Gastrocnemius medialis (tissue), 4 donors: ENCODE measurements at regions not wholly inside any gene's neighbourhood (a gene's known extent, or its start where the extent isn't known, plus 50 kb on each side); places are given as distances from the start of the nearest gene placed in this dataset.

Experiments used
- ATAC-seq, 2 donors: fragments of 150-250 bp; one replicate each; pipeline ENCODE4 v1.9.1; 2016
- DNase-seq, 2 donors: peaks; one replicate each; pipeline ENCODE4 v3.0.0-alpha.2; 2019
- H3K27ac ChIP-seq, 4 donors: fragments of 200-600 bp; sonication (generic); 1 replicate in 1 of 4; 2 replicates in 3 of 4; pipeline ENCODE4 v1.5.1; 2016 to 2018; ENCODE audit warnings: mild to moderate bottlenecking in 2 of 4, moderate library complexity in 1 of 4
- H3K27me3 ChIP-seq, 3 donors: fragments of 200-600 bp; sonication (generic) in 2 of 3; 1 replicate in 1 of 3; 2 replicates in 2 of 3; pipeline versions ENCODE4 v1.5.1 to v1.6.0; 2016 to 2019; ENCODE audit warnings: mild to moderate bottlenecking in 1 of 3, moderate library complexity in 1 of 3
- H3K36me3 ChIP-seq, 2 donors: fragments of 200-600 bp; sonication (generic) in 1 of 2; one replicate each; pipeline ENCODE4 v1.5.1; 2017 to 2018
- H3K4me1 ChIP-seq, 2 donors: fragments of 200-600 bp; sonication (generic) in 1 of 2; one replicate each; pipeline ENCODE4 v1.5.1; 2016 to 2017; ENCODE audit warnings: mild to moderate bottlenecking in 2 of 2
- H3K4me3 ChIP-seq, 4 donors: fragments of 200-600 bp; sonication (generic) in 3 of 4; 1 replicate in 1 of 4; 2 replicates in 3 of 4; pipeline ENCODE4 v1.5.1; 2016 to 2019; ENCODE audit warnings: mild to moderate bottlenecking in 2 of 4
- H3K9me3 ChIP-seq, 3 donors: fragments of 200-600 bp; sonication (generic) in 2 of 3; 1 replicate in 1 of 3; 2 replicates in 2 of 3; pipeline ENCODE4 v1.5.1; 2016 to 2019
- POLR2A ChIP-seq, 2 donors: fragments of 450-650 bp; IDR thresholded peaks; one replicate each; pipeline ENCODE4 v1.6.1; 2017; ENCODE audit warnings: antibody characterized with exemption in 2 of 2, mild to moderate bottlenecking in 2 of 2, moderate library complexity in 2 of 2
- in situ Hi-C, 4 donors: fragments of 200-750 bp; cut with MboI; loops; one replicate each; pipeline versions ENCODE4 v1.15.0 to v1.8.0; 2017; ENCODE audit warnings: low sequenced_read_pairs in 4 of 4
- intact Hi-C: fragments of 100-400 bp; cut with DNase I; formaldehyde crosslinking; loops from one replicate; pipeline ENCODE4 v1.15.1; 2023; ENCODE audit warnings: low total_unique reads
- TF ChIP-seq, protein P1 (sequence below), 5 experiments: fragments of 450-650 bp in 3 of 5; fragments of 200-600 bp in 2 of 5; sonication (generic) in 2 of 5; IDR thresholded peaks in 4 of 5; conservative IDR thresholded peaks in 1 of 5; 1 replicate in 4 of 5; 2 replicates in 1 of 5; pipeline ENCODE4 v1.5.1; 2016 to 2019; ENCODE audit warnings: antibody characterized with exemption in 5 of 5, mild to moderate bottlenecking in 3 of 5, moderate library complexity in 3 of 5

DNA sequence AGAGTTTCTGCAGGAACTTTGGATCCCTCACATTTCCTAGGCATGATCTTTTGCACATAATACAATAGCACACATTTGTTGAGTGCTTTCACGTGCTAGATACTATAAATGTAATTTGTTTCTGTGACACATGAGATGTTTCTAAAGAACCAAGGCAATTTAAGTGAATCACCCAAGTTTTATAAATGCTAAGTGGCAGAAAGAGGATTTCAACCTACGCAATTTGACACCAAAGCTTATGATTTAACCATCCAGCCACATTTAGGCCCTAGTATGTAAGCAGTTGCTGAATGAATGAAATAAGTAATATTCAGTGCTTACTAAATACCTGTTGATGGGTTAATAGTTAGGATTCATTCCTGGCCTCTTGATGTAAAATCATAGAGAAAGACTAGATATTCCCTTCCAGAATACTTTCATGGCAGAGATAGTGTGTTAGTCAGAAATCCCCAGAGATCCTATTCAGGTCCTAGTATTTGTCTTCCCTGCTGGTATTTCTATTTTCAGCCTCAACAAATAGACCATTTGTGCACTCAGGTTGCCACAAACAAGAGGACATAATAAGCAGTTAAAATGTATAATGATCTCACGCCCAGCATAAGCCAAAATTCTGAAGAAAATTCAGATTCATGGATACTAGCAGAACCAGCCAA lies 572.6 kb downstream of the IPMK start:
- Histone ChIP-seq H3K9me3 (no peaks in the 10 kb centered on the region), H3K4me1 (no peaks in the 10 kb centered on the region), H3K27me3 (no peaks in the 10 kb centered on the region), H3K27ac (no peak overlapping the region), H3K4me3 (no peak overlapping the region), H3K36me3 (no peaks in the 10 kb centered on the region)
- intact Hi-C loops: no loop called here
- TF ChIP-seq, protein P1, sequence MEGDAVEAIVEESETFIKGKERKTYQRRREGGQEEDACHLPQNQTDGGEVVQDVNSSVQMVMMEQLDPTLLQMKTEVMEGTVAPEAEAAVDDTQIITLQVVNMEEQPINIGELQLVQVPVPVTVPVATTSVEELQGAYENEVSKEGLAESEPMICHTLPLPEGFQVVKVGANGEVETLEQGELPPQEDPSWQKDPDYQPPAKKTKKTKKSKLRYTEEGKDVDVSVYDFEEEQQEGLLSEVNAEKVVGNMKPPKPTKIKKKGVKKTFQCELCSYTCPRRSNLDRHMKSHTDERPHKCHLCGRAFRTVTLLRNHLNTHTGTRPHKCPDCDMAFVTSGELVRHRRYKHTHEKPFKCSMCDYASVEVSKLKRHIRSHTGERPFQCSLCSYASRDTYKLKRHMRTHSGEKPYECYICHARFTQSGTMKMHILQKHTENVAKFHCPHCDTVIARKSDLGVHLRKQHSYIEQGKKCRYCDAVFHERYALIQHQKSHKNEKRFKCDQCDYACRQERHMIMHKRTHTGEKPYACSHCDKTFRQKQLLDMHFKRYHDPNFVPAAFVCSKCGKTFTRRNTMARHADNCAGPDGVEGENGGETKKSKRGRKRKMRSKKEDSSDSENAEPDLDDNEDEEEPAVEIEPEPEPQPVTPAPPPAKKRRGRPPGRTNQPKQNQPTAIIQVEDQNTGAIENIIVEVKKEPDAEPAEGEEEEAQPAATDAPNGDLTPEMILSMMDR (IDR thresholded peaks at IDR 0.05 in 4 of 5, conservative IDR thresholded peaks at IDR 0.05 in 1 of 5): no peak
- no peak for TF ChIP-seq POLR2A (IDR thresholded peaks at IDR 0.05)
- in situ Hi-C loops: no loop called here
- DNase-seq (no peak), ATAC-seq (no peak)

DNA sequence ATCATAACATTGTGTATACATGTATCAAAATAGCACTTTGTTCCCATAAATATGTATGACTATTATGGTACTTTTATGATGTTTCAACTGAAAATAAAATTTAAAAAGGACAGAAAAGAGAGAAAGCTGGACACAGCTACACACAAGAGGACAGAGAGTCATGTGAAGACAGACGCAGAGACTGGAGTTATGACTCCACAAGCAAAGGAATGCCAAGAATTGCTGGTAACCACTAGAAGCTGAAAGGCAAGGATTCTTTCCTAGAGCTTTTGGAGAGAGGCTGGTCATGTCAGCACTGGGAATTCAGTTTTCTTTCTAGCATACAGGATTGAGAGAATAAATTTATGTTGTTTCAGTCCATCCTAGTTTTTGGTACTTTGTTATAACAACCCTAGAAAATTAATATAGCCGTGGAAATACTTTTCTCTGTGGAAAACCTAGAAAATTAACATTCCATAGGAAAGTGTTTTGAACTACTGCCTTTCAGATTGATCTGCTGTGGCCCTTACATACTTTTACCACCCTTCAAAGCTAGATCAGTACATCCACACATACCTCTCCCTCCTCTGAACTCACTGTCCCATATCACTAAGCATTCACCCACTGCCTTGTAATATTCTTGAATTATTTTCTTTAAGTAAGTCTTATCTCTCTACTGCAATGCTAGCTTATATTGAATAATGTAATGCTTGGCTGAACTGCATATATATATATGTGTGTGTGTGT lies 575.3 kb downstream of the IPMK start:
- Histone ChIP-seq H3K27me3 (no peaks in the 10 kb centered on the region), H3K4me1 (no peaks in the 10 kb centered on the region), H3K36me3 (no peaks in the 10 kb centered on the region), H3K4me3 (no peak overlapping the region), H3K27ac (no peak overlapping the region), H3K9me3 (no peaks in the 10 kb centered on the region)
- DNase-seq (no peak), ATAC-seq (no peak)
- in situ Hi-C loops (no loop called here), intact Hi-C loops (no loop called here)
- TF ChIP-seq, protein P1 (IDR thresholded peaks at IDR 0.05 in 4 of 5, conservative IDR thresholded peaks at IDR 0.05 in 1 of 5): no peak
- no peak for TF ChIP-seq POLR2A (IDR thresholded peaks at IDR 0.05)

DNA sequence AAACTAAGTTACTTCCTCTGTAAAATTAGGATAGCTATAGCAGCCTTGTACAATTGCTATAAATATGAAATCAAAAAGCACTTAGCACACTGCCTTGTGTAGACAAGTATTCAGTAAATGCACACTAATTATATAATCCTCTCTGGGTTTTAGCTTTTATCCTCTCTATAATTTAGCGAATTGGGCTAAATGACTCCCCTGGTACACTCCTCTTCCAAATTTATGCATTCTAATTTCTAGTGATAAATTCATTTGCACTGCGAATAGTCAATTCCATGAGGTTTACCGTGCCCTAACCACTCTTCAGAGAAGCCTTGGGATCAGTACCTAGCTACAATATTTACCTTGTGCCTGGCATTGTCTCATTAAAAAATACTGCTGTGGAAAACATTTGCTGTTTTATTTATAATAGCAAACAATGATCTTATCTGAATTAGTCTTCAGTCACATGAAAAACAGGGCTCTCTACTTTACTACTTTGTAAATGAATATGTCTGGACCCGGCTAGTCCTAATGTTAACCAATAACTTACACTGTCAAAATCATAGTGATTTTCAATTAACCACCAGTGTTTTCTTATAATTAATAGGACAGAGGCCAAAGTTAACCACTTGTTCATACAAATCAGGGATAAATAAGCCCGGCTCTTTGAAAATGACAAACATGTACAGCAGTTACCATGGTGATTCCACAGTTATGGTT lies 577.9 kb downstream of the IPMK start:
- Histone ChIP-seq H3K36me3 (no peaks in the 10 kb centered on the region), H3K27ac (no peak overlapping the region), H3K4me3 (no peak overlapping the region), H3K9me3 (no peaks in the 10 kb centered on the region), H3K27me3 (no peaks in the 10 kb centered on the region), H3K4me1 (no peaks in the 10 kb centered on the region)
- intact Hi-C loops (no loop called here), in situ Hi-C loops (no loop called here)
- ATAC-seq (no peak), DNase-seq (no peak)
- TF ChIP-seq, protein P1 (IDR thresholded peaks at IDR 0.05 in 4 of 5, conservative IDR thresholded peaks at IDR 0.05 in 1 of 5): no peak
- no peak for TF ChIP-seq POLR2A (IDR thresholded peaks at IDR 0.05)

DNA sequence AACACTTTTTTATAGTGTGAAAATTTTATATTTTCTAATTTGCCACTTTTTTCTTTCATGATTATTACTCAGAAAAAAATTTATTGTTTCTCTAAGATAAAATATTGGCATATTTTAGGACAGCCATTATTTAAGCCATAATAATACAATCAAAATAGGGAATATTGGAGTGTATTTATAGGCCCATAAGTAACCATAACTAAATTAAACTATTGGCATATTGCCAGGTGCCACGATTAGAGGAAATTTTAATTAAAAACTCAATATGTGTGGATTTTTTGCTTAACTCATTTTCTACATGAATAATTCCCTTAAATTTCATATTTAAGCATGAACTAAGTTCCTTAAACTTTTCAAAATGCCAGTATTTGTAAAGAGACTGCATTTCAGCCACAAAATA lies 587.8 kb downstream of the IPMK start:
- Histone ChIP-seq H3K36me3 (no peaks in the 10 kb centered on the region), H3K27ac (no peak overlapping the region), H3K4me1 (no peaks in the 10 kb centered on the region), H3K27me3 (no peaks in the 10 kb centered on the region), H3K9me3 (no peaks in the 10 kb centered on the region), H3K4me3 (no peak overlapping the region)
- intact Hi-C loops: no loop called here
- DNase-seq (no peak), ATAC-seq (no peak)
- TF ChIP-seq POLR2A (IDR thresholded peaks at IDR 0.05): no peak
- TF ChIP-seq, protein P1 (IDR thresholded peaks at IDR 0.05 in 4 of 5, conservative IDR thresholded peaks at IDR 0.05 in 1 of 5): no peak
- in situ Hi-C loops: no loop called here
